Activated naive CD8-positive, alpha-beta T cell treated with anti-CD3 and anti-CD28 coated beads, Interleukin-2, amount 10 ng/mL, durations not matched to agents 7 days and 5 days (primary cell): ENCODE measurements at regions not wholly inside any gene's neighbourhood (a gene's known extent, or its start where the extent isn't known, plus 50 kb on each side); places are given as distances from the start of the nearest gene placed in this dataset.

Experiments
- ATAC-seq: fragments of 150-1000 bp; cut with Tn5 transposase; one replicate; pipeline ENCODE4 v1.10.0; 2021; ENCODE audit warnings: low read depth, moderate library complexity
- POLR2A ChIA-PET: fragments of 350-600 bp; sonication (Branson Sonifier 250); formaldehyde crosslinking; loops from one replicate; lab custom pipeline; 2021; ENCODE audit warnings: antibody characterized with exemption; lab: Charles Lee
- DNase-seq: peaks from one replicate; pipeline ENCODE4 v3.0.0; 2021
- H3K27ac Mint-ChIP-seq: one replicate; pipeline ENCODE4 v1.8.0; 2022; ENCODE audit warnings: mild to moderate bottlenecking, mixed read lengths
- H3K27me3 Mint-ChIP-seq: one replicate; pipeline ENCODE4 v1.8.0; 2022; ENCODE audit warnings: mild to moderate bottlenecking, moderate library complexity, mixed read lengths
- H3K36me3 Mint-ChIP-seq: one replicate; pipeline ENCODE4 v1.8.0; 2021; ENCODE audit warnings: mild to moderate bottlenecking, mixed read lengths
- H3K4me1 Mint-ChIP-seq: one replicate; pipeline ENCODE4 v1.8.0; 2021; ENCODE audit warnings: mixed read lengths
- H3K4me3 Mint-ChIP-seq: one replicate; pipeline ENCODE4 v1.8.0; 2022; ENCODE audit warnings: mild to moderate bottlenecking, moderate library complexity, mixed read lengths
- H3K9me3 Mint-ChIP-seq: one replicate; pipeline ENCODE4 v1.8.0; 2021; ENCODE audit warnings: mixed read lengths

GRCh38 chr1:47617381-47618221 is 179.8 kb downstream of the FOXD2 start:
- H3K9me3 Mint-ChIP-seq = no peaks in the 10 kb centered on the region
- no peaks in the 10 kb centered on the region for H3K4me1 Mint-ChIP-seq
- ATAC-seq = no peak
- H3K27me3 Mint-ChIP-seq = peaks cover 7% of the 10 kb centered on the region
- POLR2A ChIA-PET = no interaction called here
- no peaks in the 10 kb centered on the region for H3K36me3 Mint-ChIP-seq
- DNase-seq = no peak
- H3K27ac Mint-ChIP-seq = no peak overlapping the region
- no peak overlapping the region for H3K4me3 Mint-ChIP-seq

- Mint-ChIP-seq H3K27me3 (peaks cover 6% of the 10 kb centered on the region), H3K9me3 (no peaks in the 10 kb centered on the region), H3K4me3 (no peak overlapping the region), H3K27ac (no peak overlapping the region), H3K36me3 (no peaks in the 10 kb centered on the region), H3K4me1 (no peaks in the 10 kb centered on the region)
- ATAC-seq = no peak
- POLR2A ChIA-PET = no interaction called here
- DNase-seq = no peak
These were observed 180.4 kb downstream of the FOXD2 start for GRCh38 chr1:47618222-47618720.

- DNase-seq (no peak), ATAC-seq (no peak)
- no peak overlapping the region for H3K4me3 Mint-ChIP-seq
- no peaks in the 10 kb centered on the region for H3K4me1 Mint-ChIP-seq
- H3K9me3 Mint-ChIP-seq = no peaks in the 10 kb centered on the region
- POLR2A ChIA-PET = no interaction called here
- H3K36me3 Mint-ChIP-seq = no peaks in the 10 kb centered on the region
- no peak overlapping the region for H3K27ac Mint-ChIP-seq
- H3K27me3 Mint-ChIP-seq = peaks cover 6% of the 10 kb centered on the region
These were observed 181.0 kb downstream of the FOXD2 start for GRCh38 chr1:47618830-47619229.

GRCh38 chr1:47621483-47621882 is 183.6 kb downstream of the FOXD2 start:
- H3K4me1 Mint-ChIP-seq = no peaks in the 10 kb centered on the region
- peaks cover 4% of the 10 kb centered on the region for H3K27me3 Mint-ChIP-seq
- no peaks in the 10 kb centered on the region for H3K9me3 Mint-ChIP-seq
- H3K36me3 Mint-ChIP-seq = no peaks in the 10 kb centered on the region
- H3K4me3 Mint-ChIP-seq = no peak overlapping the region
- POLR2A ChIA-PET = no interaction called here
- H3K27ac Mint-ChIP-seq = no peak overlapping the region
- DNase-seq (no peak), ATAC-seq (no peak)

GRCh38 chr1:47621977-47622376 is 184.1 kb downstream of the FOXD2 start:
- no peak overlapping the region for H3K27ac Mint-ChIP-seq
- no peak for ATAC-seq
- no peaks in the 10 kb centered on the region for H3K36me3 Mint-ChIP-seq
- H3K4me3 Mint-ChIP-seq = no peak overlapping the region
- no peak for DNase-seq
- peaks cover 4% of the 10 kb centered on the region for H3K27me3 Mint-ChIP-seq
- H3K4me1 Mint-ChIP-seq = no peaks in the 10 kb centered on the region
- POLR2A ChIA-PET = no interaction called here
- no peaks in the 10 kb centered on the region for H3K9me3 Mint-ChIP-seq

- Mint-ChIP-seq H3K9me3 (no peaks in the 10 kb centered on the region), H3K36me3 (no peaks in the 10 kb centered on the region), H3K4me3 (no peak overlapping the region), H3K27me3 (peaks cover 4% of the 10 kb centered on the region), H3K4me1 (no peaks in the 10 kb centered on the region), H3K27ac (no peak overlapping the region)
- DNase-seq (no peak), ATAC-seq (no peak)
- POLR2A ChIA-PET = no interaction called here
These were observed 185.1 kb downstream of the FOXD2 start for GRCh38 chr1:47622776-47623556.

- no peaks in the 10 kb centered on the region for H3K36me3 Mint-ChIP-seq
- no peak for ATAC-seq
- POLR2A ChIA-PET = no interaction called here
- H3K9me3 Mint-ChIP-seq = no peaks in the 10 kb centered on the region
- no peaks in the 10 kb centered on the region for H3K4me1 Mint-ChIP-seq
- no peak overlapping the region for H3K27ac Mint-ChIP-seq
- H3K27me3 Mint-ChIP-seq = peaks cover 2% of the 10 kb centered on the region
- H3K4me3 Mint-ChIP-seq = no peak overlapping the region
- no peak for DNase-seq
These were observed 185.7 kb downstream of the FOXD2 start for GRCh38 chr1:47623557-47623940.

GRCh38 chr1:47624531-47624930 is 186.7 kb downstream of the FOXD2 start:
- POLR2A ChIA-PET = no interaction called here
- Mint-ChIP-seq H3K4me1 (no peaks in the 10 kb centered on the region), H3K27ac (no peak overlapping the region), H3K27me3 (peaks cover 2% of the 10 kb centered on the region), H3K36me3 (no peaks in the 10 kb centered on the region), H3K9me3 (no peaks in the 10 kb centered on the region), H3K4me3 (no peak overlapping the region)
- ATAC-seq (no peak), DNase-seq (no peak)

- POLR2A ChIA-PET = no interaction called here
- H3K36me3 Mint-ChIP-seq = no peaks in the 10 kb centered on the region
- H3K4me3 Mint-ChIP-seq = no peak overlapping the region
- H3K4me1 Mint-ChIP-seq = no peaks in the 10 kb centered on the region
- DNase-seq (no peak), ATAC-seq (no peak)
- H3K27ac Mint-ChIP-seq = peak overlapping the region; percentile 5
- no peaks in the 10 kb centered on the region for H3K9me3 Mint-ChIP-seq
- H3K27me3 Mint-ChIP-seq = peaks cover 2% of the 10 kb centered on the region
These were observed 189.2 kb downstream of the FOXD2 start for GRCh38 chr1:47627016-47627415.

- Mint-ChIP-seq H3K4me1 (no peaks in the 10 kb centered on the region), H3K9me3 (no peaks in the 10 kb centered on the region), H3K36me3 (no peaks in the 10 kb centered on the region), H3K27me3 (no peaks in the 10 kb centered on the region), H3K4me3 (no peak overlapping the region), H3K27ac (no peak overlapping the region)
- no peak for ATAC-seq
- POLR2A ChIA-PET = no interaction called here
- no peak for DNase-seq
These were observed 189.9 kb downstream of the FOXD2 start for GRCh38 chr1:47627471-47628370.

GRCh38 chr1:47629201-47629600 is 191.4 kb downstream of the FOXD2 start:
- H3K27me3 Mint-ChIP-seq = no peaks in the 10 kb centered on the region
- no peaks in the 10 kb centered on the region for H3K9me3 Mint-ChIP-seq
- no peak for DNase-seq
- H3K4me1 Mint-ChIP-seq = no peaks in the 10 kb centered on the region
- POLR2A ChIA-PET = no interaction called here
- no peak overlapping the region for H3K4me3 Mint-ChIP-seq
- ATAC-seq = no peak
- no peaks in the 10 kb centered on the region for H3K36me3 Mint-ChIP-seq
- H3K27ac Mint-ChIP-seq = no peak overlapping the region

GRCh38 chr1:47630346-47630745 is 192.5 kb downstream of the FOXD2 start:
- POLR2A ChIA-PET = no interaction called here
- H3K27ac Mint-ChIP-seq = no peak overlapping the region
- ATAC-seq (no peak), DNase-seq (no peak)
- no peaks in the 10 kb centered on the region for H3K9me3 Mint-ChIP-seq
- no peak overlapping the region for H3K4me3 Mint-ChIP-seq
- H3K36me3 Mint-ChIP-seq = no peaks in the 10 kb centered on the region
- no peaks in the 10 kb centered on the region for H3K27me3 Mint-ChIP-seq
- H3K4me1 Mint-ChIP-seq = no peaks in the 10 kb centered on the region

- H3K4me3 Mint-ChIP-seq = no peak overlapping the region
- DNase-seq (no peak), ATAC-seq (no peak)
- H3K27me3 Mint-ChIP-seq = peaks cover 3% of the 10 kb centered on the region
- POLR2A ChIA-PET = no interaction called here
- H3K9me3 Mint-ChIP-seq = no peaks in the 10 kb centered on the region
- no peaks in the 10 kb centered on the region for H3K36me3 Mint-ChIP-seq
- no peak overlapping the region for H3K27ac Mint-ChIP-seq
- no peaks in the 10 kb centered on the region for H3K4me1 Mint-ChIP-seq
These were observed 193.7 kb downstream of the FOXD2 start for GRCh38 chr1:47631411-47631995.
